Activated naive CD8-positive, alpha-beta T cell (primary cell): ENCODE measurements at regions not wholly inside any gene's neighbourhood (a gene's known extent, or its start where the extent isn't known, plus 50 kb on each side); places are given as distances from the start of the nearest gene placed in this dataset.

ENCODE experiments used
- H3K27ac Mint-ChIP-seq: one replicate; pipeline ENCODE4 v1.8.0; 2021; ENCODE audit warnings: mixed read lengths
- H3K27me3 Mint-ChIP-seq: one replicate; pipeline ENCODE4 v1.8.0; 2021; ENCODE audit warnings: mixed read lengths
- H3K36me3 Mint-ChIP-seq: one replicate; pipeline ENCODE4 v1.8.0; 2021; ENCODE audit warnings: mixed read lengths
- H3K4me1 Mint-ChIP-seq: one replicate; pipeline ENCODE4 v1.8.0; 2021; ENCODE audit warnings: low read depth, mixed read lengths
- H3K4me3 Mint-ChIP-seq: one replicate; pipeline ENCODE4 v1.8.0; 2021; ENCODE audit warnings: mild to moderate bottlenecking, mixed read lengths
- H3K9me3 Mint-ChIP-seq: one replicate; pipeline ENCODE4 v1.8.0; 2021; ENCODE audit warnings: low read depth, mixed read lengths

DNA sequence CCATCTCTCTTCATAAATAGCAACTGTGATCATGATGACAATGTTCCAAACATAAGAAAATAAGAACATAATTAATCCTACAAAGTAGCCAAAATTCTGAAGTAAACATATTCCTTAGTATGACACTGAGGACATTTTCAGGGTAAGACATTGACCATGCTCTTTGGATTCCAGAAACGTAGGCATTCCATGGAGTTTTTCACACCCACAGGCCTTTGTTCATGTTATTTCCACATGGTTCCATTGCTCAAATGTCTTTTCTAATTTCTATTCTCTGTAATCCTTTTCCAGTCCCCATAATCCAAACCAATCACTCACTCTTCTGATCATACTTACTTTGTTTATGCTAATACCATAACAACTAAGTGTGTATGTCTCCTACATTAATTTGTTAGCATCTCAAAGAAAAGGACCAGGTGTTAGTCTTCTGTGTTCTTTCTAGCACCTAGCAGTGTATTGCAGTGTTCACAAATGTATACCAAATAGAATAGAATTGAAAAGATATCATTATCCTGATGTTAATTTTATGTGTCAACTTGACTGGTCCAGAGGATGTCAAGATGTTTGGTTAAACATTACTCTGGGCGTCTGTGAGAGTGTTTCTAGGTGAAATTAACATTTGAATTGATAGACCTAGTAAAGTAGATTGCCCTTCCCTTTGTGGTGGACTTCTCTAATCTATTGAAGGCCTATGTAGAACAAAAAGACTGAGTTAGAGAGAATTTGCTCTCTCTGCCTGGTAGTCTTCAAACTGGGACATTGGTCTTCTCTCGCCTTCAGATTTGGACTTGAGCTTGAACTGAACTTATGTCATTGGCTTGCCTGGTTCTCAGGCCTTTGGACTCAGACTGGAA lies 516.6 kb downstream of the PTPRC start:
- H3K4me1 Mint-ChIP-seq = no peaks in the 10 kb centered on the region
- no peaks in the 10 kb centered on the region for H3K9me3 Mint-ChIP-seq
- H3K27ac Mint-ChIP-seq = no peak overlapping the region
- H3K27me3 Mint-ChIP-seq = no peaks in the 10 kb centered on the region
- H3K36me3 Mint-ChIP-seq = no peaks in the 10 kb centered on the region
- H3K4me3 Mint-ChIP-seq = no peak overlapping the region

DNA sequence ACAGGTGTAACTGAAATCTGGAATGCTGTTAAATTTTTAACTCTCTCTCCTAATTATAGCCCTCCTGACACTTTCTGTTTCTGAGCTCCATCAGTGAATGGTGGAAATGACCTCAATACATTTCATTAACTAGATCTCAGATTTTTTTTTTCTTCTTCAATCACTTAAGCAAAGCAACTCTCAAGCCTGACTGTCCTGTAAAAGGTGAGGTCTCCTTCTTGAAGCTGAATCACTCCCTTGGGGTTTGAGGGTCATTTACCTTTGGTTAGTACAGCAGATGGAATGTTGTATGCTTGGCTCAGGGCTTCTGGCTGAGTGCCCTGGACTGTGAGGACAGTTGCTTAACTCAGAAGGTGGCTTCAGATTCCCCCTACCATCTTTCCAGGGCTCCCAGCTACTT lies 518.7 kb downstream of the PTPRC start:
- no peak overlapping the region for H3K27ac Mint-ChIP-seq
- H3K9me3 Mint-ChIP-seq = no peaks in the 10 kb centered on the region
- H3K4me1 Mint-ChIP-seq = peaks cover 12% of the 10 kb centered on the region
- no peaks in the 10 kb centered on the region for H3K36me3 Mint-ChIP-seq
- H3K4me3 Mint-ChIP-seq = no peak overlapping the region
- no peaks in the 10 kb centered on the region for H3K27me3 Mint-ChIP-seq

GRCh38 chr1:199160521-199161318 lies 521.9 kb downstream of the PTPRC start:
- H3K9me3 Mint-ChIP-seq = no peaks in the 10 kb centered on the region
- no peaks in the 10 kb centered on the region for H3K36me3 Mint-ChIP-seq
- peak overlapping the region; percentile 82 for H3K27ac Mint-ChIP-seq
- H3K4me1 Mint-ChIP-seq = peaks cover 27% of the 10 kb centered on the region
- no peaks in the 10 kb centered on the region for H3K27me3 Mint-ChIP-seq
- H3K4me3 Mint-ChIP-seq = no peak overlapping the region

GRCh38 chr1:199161319-199161680 lies 522.5 kb downstream of the PTPRC start:
- H3K9me3 Mint-ChIP-seq = no peaks in the 10 kb centered on the region
- peaks cover 27% of the 10 kb centered on the region for H3K4me1 Mint-ChIP-seq
- H3K4me3 Mint-ChIP-seq = no peak overlapping the region
- H3K27me3 Mint-ChIP-seq = no peaks in the 10 kb centered on the region
- no peaks in the 10 kb centered on the region for H3K36me3 Mint-ChIP-seq
- no peak overlapping the region for H3K27ac Mint-ChIP-seq

DNA sequence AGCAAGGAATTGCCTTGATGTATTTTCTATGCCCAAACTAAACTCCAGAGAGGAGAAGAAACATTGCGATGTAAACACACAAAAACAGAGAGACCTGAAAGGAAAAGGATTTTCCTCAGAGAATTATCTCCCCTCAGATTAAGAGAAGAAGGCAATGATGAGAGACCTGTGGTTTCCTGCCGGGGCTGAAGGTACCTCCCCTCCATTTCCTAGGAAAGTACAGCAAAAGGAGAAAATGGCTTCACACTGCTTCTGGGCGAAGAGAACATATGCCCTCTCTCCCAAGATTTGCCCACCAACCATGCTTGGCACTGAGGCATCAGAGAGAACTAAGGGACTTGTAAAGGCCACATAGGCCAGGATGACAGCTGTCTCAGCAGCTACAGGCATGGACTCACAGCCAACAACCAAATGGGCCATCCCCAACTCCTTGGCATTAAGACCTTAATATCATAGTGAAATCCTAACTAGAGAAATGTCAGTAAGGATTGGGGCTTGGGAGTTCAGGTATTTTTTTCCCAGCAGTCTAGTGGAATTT lies 523.0 kb downstream of the PTPRC start:
- no peak overlapping the region for H3K4me3 Mint-ChIP-seq
- peak overlapping the region; percentile 18 for H3K27ac Mint-ChIP-seq
- no peaks in the 10 kb centered on the region for H3K36me3 Mint-ChIP-seq

DNA sequence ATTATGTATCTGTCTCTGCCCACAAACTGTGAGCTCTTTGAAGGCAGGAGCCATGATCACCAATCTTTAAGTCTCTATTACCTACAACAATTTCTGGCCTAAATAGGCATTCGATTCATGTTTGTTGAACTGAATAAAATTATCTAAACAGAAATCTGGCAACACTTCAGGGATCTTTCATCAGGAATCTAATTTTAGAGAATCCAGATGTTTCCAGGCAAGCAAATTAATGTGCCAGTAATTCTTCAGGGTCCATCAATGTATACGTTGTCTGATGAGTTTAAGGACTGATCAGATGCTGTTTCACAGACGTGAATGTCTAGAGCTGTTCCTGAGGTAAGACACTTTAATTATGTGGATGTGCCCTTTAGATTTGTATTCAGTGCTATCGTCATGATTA lies 524.4 kb downstream of the PTPRC start:
- peaks cover 28% of the 10 kb centered on the region for H3K4me1 Mint-ChIP-seq
- no peaks in the 10 kb centered on the region for H3K9me3 Mint-ChIP-seq
- H3K4me3 Mint-ChIP-seq = no peak overlapping the region
- H3K27me3 Mint-ChIP-seq = no peaks in the 10 kb centered on the region
- no peak overlapping the region for H3K27ac Mint-ChIP-seq
- H3K36me3 Mint-ChIP-seq = no peaks in the 10 kb centered on the region

More for the DNA sequence above, 523.0 kb downstream of the PTPRC start:
- peaks cover 27% of the 10 kb centered on the region for H3K4me1 Mint-ChIP-seq
- H3K9me3 Mint-ChIP-seq = no peaks in the 10 kb centered on the region
- H3K27me3 Mint-ChIP-seq = no peaks in the 10 kb centered on the region

- Mint-ChIP-seq H3K9me3 (no peaks in the 10 kb centered on the region), H3K4me3 (no peak overlapping the region), H3K4me1 (peaks cover 32% of the 10 kb centered on the region), H3K36me3 (no peaks in the 10 kb centered on the region), H3K27ac (no peak overlapping the region), H3K27me3 (no peaks in the 10 kb centered on the region)
Observed at GRCh38 chr1:199163670-199164069, 524.8 kb downstream of the PTPRC start.

GRCh38 chr1:199167460-199167859 lies 528.6 kb downstream of the PTPRC start:
- no peak overlapping the region for H3K4me3 Mint-ChIP-seq
- H3K27me3 Mint-ChIP-seq = no peaks in the 10 kb centered on the region
- H3K9me3 Mint-ChIP-seq = no peaks in the 10 kb centered on the region
- H3K27ac Mint-ChIP-seq = no peak overlapping the region
- no peaks in the 10 kb centered on the region for H3K36me3 Mint-ChIP-seq
- H3K4me1 Mint-ChIP-seq = peaks cover 41% of the 10 kb centered on the region

- no peak overlapping the region for H3K4me3 Mint-ChIP-seq
- peaks cover 43% of the 10 kb centered on the region for H3K4me1 Mint-ChIP-seq
- H3K36me3 Mint-ChIP-seq = no peaks in the 10 kb centered on the region
- peak overlapping the region; percentile 18 for H3K27ac Mint-ChIP-seq
- H3K27me3 Mint-ChIP-seq = no peaks in the 10 kb centered on the region
- H3K9me3 Mint-ChIP-seq = no peaks in the 10 kb centered on the region
Observed at GRCh38 chr1:199168888-199169585, 530.2 kb downstream of the PTPRC start.

DNA sequence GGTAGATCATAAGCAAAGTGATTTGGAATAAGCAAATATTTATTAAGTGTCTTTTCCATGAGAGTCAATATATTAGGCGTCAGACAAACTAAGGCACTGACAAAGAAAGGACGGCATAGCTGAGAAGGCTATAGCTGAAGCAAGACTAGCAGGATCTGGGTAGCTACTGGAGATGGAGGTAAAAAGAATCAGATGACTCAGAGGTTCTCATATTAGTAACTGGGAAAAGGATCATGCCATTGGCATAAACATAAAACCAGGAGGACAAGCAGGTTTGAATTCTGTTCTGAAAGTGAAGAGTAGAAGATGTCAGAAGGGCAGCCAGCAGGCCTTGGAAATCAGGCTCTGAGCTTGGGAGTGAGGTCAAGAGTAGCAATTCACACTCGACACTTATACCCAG lies 531.9 kb downstream of the PTPRC start:
- Mint-ChIP-seq H3K27me3 (no peaks in the 10 kb centered on the region), H3K4me3 (no peak overlapping the region), H3K4me1 (peaks cover 49% of the 10 kb centered on the region), H3K9me3 (no peaks in the 10 kb centered on the region), H3K27ac (no peak overlapping the region), H3K36me3 (no peaks in the 10 kb centered on the region)

- peaks cover 2% of the 10 kb centered on the region for H3K27me3 Mint-ChIP-seq
- H3K4me1 Mint-ChIP-seq = peaks cover 49% of the 10 kb centered on the region
- H3K4me3 Mint-ChIP-seq = peak overlapping the region; percentile 21
- no peaks in the 10 kb centered on the region for H3K36me3 Mint-ChIP-seq
- no peaks in the 10 kb centered on the region for H3K9me3 Mint-ChIP-seq
- peak overlapping the region; percentile 91 for H3K27ac Mint-ChIP-seq
Observed at GRCh38 chr1:199172171-199173124, 533.6 kb downstream of the PTPRC start.

GRCh38 chr1:199173356-199173755 lies 534.5 kb downstream of the PTPRC start:
- Mint-ChIP-seq H3K36me3 (no peaks in the 10 kb centered on the region), H3K27me3 (peaks cover 2% of the 10 kb centered on the region), H3K4me1 (peaks cover 47% of the 10 kb centered on the region), H3K9me3 (no peaks in the 10 kb centered on the region), H3K27ac (peak overlapping the region; percentile 52), H3K4me3 (no peak overlapping the region)

DNA sequence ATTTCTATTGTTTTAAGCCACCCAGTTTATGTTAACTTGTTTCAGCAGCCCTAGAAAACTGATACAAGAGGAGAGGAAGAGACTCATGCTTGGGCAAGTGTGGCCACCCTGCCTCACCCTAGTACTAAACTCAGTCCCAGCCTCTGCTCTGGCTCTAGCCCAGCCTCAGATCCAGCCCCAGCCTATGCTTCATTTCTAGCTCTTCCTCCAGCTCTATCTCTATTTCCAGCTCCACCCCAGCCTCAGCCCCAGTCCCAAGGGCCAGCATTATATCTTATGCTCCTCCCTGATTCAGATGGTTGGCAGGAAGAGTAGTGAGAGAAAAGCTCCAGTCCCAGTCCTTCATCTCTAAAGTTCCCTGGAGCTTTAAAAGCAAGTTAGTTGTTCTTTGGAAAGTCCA lies 535.5 kb downstream of the PTPRC start:
- H3K36me3 Mint-ChIP-seq = no peaks in the 10 kb centered on the region
- peaks cover 38% of the 10 kb centered on the region for H3K4me1 Mint-ChIP-seq
- no peak overlapping the region for H3K4me3 Mint-ChIP-seq
- H3K9me3 Mint-ChIP-seq = no peaks in the 10 kb centered on the region
- peaks cover 2% of the 10 kb centered on the region for H3K27me3 Mint-ChIP-seq
- no peak overlapping the region for H3K27ac Mint-ChIP-seq

DNA sequence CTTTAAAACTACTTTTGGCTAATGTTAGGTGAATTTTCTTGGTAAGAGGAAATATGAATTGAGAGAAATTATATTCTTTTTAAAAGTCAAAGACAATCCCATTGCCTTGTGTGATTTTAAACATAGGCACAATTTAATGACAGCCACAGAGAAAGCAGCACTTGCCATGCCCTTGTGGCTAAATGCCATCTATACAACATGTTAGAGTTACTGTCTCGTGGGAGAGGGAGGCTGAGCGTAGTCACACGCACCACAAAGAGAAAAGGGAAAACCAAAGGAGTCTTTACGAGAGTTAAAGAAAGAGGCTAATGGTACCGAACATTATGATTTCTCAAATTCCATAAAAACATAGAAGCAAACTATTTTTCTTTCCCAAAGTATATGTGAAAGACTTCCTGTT lies 537.9 kb downstream of the PTPRC start:
- peaks cover 29% of the 10 kb centered on the region for H3K4me1 Mint-ChIP-seq
- no peaks in the 10 kb centered on the region for H3K9me3 Mint-ChIP-seq
- no peak overlapping the region for H3K27ac Mint-ChIP-seq

More for the DNA sequence above, 537.9 kb downstream of the PTPRC start:
- Mint-ChIP-seq H3K36me3 (no peaks in the 10 kb centered on the region), H3K4me3 (no peak overlapping the region), H3K27me3 (peaks cover 2% of the 10 kb centered on the region)
